GM19351 (cell line): ENCODE measurements at regions not wholly inside any gene's neighbourhood (a gene's known extent, or its start where the extent isn't known, plus 50 kb on each side); places are given as distances from the start of the nearest gene placed in this dataset.
A peak's percentile ranks its signal among the peaks of the same experiment; 100 is the strongest.
"Not testable (repeated sequence)": the region's sequence is repeated elsewhere in the genome, so short reads cannot be mapped to it uniquely, and the experiment has no call there.

Source experiments
- ATAC-seq: cut with Tn5 transposase; IDR thresholded peaks from one replicate; pipeline ENCODE4 v1.9.1; 2021; ENCODE audit warnings: mild to moderate bottlenecking, moderate library complexity; ENCODE audit not compliant: unreplicated experiment

DNA sequence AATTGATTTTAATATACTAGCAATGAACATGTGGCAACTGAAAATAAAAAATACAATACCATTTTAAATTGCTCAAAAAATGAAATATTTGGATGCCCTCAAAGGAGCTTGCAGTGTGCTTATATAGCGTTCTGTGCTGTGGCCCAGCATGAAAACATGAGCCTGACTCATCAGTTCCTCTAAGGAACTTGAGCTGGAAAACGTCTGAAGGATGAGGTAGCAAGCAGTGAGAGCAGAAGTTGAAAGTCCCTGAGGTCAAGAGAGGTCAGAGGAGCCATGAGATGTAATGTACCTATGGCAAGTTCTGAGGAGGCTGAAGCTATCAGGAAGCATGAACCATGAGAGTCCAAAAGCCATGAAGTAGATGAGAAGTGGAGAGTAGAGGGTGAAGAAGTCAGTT, 59.7 kb downstream of the HMGB3 start:
- no peak for ATAC-seq

DNA sequence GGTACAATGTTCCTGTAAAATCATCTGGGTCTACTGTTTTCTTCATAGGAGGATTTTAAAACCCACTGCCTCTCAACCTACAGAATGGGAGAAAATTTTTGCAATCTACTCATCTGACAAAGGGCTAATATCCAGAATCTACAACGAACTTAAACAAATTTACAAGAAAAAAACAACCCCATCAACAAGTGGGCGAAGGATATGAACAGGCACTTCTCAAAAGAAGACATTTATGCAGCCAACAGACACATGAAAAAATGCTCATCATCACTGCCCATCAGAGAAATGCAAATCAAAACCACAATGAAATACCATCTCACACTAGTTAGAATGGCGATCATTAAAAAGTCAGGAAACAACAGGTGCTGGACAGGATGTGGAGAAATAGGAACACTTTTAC, 83.2 kb downstream of the HMGB3 start:
- not testable (repeated sequence) for ATAC-seq

DNA sequence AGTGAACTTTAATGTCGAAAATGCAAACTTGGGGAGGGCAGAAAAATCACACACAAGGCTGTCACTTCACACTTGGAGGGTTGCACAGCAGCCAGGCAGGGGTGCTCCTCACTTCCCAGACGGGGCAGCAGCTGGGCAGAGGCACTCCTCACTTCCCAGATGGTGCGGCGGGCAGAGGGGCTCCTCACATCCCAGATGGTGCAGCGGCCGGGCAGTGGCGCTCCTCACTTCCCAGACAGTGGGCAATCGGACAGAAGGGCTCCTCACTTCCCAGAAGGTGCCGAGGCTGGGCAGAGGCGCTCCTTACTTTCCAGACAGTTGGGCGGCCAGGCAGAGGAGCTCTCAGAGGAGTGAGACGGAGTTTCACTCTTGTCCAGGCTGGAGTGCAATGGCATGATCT, 90.6 kb downstream of the HMGB3 start:
- ATAC-seq, result no peak

DNA sequence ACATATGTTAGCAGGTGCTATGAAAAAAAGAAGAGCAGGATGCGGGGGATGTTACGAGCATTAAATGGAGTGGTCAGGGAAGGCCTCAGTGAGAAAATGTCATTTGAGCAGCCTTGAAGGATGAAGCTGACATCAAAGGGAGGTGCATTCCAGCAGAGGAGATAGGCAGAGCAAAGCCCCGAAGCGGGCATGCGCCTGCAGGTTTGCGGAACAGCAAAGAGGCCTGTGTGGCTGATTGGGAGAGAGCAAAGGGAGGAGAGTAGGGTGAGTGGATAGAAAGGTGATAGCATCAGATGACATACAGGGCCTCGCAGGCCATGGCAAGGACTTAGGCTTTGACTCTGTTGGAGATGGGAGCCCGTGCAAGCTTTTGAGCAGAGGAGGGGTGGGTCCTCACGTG, 95.4 kb upstream of the GPR50 start:
- no peak for ATAC-seq

DNA sequence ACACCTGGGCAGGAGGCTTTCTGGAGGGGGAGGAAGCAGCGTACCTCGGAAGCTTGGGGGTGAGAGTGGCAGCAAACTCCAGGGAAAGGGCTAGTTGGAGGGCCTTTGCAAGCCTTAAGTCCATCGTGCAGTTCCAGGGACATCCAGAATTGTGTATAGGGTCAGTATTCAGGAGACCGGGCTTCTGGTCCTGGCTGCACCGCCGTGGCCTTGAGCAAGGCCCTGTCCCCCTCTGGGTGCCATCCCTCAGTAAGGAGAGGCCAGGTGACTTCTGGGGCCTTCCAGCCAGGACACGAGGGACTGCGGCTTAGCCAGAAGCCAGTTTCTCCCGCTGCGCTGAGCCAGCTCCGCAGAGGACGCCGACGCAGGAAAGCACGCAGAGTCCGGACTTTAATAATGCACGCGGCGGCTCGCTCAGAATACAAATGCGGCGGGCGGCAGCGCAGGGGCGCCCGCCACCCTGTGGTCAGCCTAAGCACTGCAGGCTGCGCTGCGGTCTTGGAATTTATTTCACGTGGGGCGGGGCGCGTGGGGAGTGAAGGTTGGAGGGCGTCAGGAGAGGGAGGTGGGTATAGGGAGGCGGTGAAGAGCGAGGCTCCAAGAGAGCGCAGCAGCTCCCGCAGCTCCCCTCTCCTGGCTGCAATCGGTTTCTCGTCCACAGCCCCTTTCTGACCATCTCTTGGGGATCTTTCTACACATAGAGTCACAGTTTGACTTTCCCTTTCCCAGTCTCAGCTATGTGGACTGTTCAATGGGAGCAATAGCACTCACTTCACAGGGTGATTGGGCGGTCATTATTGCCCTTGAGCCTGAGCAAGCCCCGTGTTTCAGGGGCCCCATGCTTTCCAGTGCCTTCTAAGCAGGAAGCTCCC, 94.1 kb upstream of the GPR50 start:
- ATAC-seq, result peak; percentile 93

DNA sequence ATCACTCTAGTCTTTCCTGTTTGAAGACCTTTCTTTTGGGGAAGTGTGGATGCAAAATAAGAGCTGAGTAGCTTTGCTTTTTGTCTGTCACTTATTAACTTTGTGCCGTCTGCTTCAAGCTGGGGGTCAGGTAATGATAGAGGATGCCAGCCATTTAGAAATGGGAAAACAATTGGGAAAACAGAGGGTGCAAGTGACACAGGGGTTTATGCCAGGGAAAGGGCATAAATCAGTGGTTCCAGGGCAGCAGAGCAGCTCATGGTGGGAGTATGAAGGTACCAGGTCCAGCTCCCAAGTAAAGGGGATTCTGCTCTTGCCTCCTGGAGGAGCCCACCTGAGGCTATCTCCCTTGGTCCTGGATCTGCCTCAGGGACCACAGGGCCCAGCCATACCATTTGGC, 91.9 kb upstream of the GPR50 start:
- ATAC-seq, result no peak

DNA sequence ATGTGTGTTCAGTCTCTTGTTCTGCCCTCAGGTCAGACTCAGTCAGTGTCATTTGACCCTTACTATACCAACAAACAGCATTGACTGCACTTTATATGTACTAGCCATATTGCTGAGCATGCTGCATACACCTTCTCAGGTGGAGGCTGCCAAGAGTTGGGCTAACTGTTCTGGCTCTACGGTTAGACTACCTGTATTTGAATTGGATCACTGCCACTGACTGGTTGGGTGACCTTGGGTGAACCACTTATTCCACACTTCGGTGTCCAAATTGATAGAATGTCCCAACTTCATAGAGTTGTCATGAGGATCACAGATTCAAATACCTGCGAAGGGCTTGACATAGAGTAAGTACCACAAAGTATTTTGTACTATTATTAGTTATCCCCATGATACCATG, 91.2 kb upstream of the GPR50 start:
- no peak for ATAC-seq

DNA sequence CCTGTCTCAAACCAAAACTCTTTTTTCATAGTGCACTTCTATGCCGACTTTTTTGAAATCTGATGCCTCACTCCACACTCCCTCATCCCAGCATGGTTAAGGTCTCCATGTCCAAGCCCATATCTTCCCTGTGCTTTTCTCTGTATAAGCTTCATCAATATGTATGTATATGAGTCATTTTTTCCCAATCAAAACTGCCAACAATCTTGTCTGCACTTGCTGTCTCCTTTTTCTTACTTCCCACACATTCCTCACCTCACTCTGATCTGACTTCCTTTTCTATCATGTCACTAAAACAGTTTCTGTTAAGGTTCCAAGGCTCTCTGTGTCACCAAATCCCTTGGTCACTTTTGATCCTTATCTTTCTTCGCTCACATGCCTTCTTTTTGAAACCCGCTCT, 88.2 kb upstream of the GPR50 start:
- ATAC-seq, result no peak

DNA sequence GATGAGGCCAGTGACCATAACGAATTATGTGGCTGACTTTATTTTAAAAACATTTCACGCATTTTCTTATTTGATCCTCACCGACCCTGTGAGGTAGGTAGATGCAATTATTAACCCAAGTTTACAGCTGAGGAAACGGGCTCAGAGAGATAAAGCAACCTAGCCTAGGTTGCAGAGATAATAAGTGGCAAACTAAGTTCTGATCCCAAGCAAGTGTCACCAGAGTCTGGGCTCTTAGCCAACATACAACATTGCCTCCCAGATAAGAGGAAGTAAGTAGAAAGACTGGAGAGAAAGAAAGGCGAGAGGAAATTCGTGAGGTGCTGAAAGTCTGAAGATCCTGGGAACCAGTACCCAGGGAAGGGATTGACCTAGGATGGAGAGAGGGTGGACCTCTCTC, 77.4 kb upstream of the GPR50 start:
- ATAC-seq, result no peak

DNA sequence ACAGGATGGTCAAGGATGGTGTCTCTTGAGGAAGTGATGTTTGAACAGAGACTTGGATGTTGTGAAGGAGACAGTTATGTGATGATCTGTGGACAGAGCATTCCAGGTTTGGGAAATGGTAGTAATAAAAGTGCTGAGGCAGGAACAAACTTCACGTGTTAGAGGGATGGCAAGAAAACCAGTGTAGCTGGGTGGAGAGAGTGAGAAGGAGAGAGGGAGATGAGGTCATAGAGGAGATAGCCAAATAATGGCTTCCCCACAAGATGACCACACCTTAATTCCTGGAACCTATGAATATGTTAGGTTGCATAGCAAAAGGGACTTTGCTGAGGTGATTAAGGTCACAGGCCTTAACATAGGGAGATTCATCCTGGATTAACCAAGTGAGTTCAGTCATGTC, 75.6 kb upstream of the GPR50 start:
- ATAC-seq, result no peak

DNA sequence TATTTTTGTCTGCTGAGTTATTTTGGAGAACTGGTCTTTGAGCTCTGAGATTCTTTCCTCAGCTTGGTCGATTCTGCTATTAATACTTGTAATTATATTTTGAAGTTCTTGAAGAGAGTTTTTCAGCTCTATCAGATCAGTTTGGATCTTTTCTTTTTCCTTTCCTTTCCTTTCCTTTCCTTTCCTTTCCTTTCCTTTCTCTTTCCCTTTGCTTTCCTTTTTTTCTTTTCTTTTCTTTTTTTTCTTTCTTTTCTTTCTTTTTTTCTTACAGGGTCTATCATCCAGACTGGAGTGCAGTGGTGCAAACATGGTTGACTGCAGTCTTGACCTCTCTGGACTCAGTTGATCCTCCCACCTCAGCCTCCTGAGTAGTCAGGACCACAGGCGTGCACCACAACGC, 63.2 kb upstream of the GPR50 start:
- ATAC-seq, result not testable (repeated sequence)
